ENCODE measurements at regions not wholly inside any gene's neighbourhood (a gene's known extent, or its start where the extent isn't known, plus 50 kb on each side); places are given as distances from the start of the nearest gene placed in this dataset.

DNA sequence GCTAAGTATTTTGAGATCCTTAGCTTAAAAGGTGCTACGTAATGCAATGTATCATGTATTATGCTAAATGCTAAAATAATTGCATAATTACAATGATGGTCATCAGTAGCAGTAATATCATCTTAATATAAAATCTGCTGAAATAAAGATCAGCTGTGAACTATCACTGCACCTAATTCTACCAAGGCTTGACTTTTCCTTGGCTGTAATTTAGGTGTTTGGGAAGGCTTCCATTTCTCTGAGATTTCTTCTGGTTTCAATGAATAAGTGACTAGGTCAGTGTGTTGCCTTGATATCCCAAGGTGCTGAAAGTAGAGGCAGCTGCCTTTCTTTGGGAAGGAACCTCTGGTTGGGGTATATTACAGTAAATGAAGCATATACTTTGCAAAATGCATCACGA is 376.1 kb downstream of the STK39 start:
- Histone ChIP-seq H3K27me3 (replicated peaks; ENCODE audit: insufficient read depth, low read length) (no peaks in the 10 kb centered on the region), H3K4me3 (ENCODE audit: low read length) (no peak overlapping the region), H3K36me3 (replicated peaks; ENCODE audit: insufficient read depth, low read length) (no peaks in the 10 kb centered on the region), H3K27ac (ENCODE audit: low read length) (no peak overlapping the region), H3F3A (ENCODE audit: insufficient read depth, low read length) (no peaks in the 10 kb centered on the region), H3K9me3 (replicated peaks; ENCODE audit: insufficient read depth, low read length) (no peaks in the 10 kb centered on the region), H4K20me1 (ENCODE audit: insufficient read depth, low read length) (no peaks in the 10 kb centered on the region), H2AFZ (ENCODE audit: low read length) (no peak overlapping the region), H3K4me1 (ENCODE audit: low read length) (no peaks in the 10 kb centered on the region), H3K4me2 (ENCODE audit: low read depth, low read length) (no peak overlapping the region), H3K9me2 (replicated peaks; ENCODE audit: insufficient read depth, low read length) (no peaks in the 10 kb centered on the region), H3K9ac (ENCODE audit: low read length) (no peak overlapping the region), H3K79me2 (ENCODE audit: low read length) (no peaks in the 10 kb centered on the region)
- TF ChIP-seq EZH2phosphoT487 (IDR thresholded peaks at IDR 0.05; ENCODE audit: low read length): no peak
- no peak for TF ChIP-seq EZH2 (optimal IDR thresholded peaks at IDR 0.05; ENCODE audit: low read depth, low read length)
- no peak for TF ChIP-seq CTCF (IDR thresholded peaks at IDR 0.05; ENCODE audit: low read length)
- no peak for DNase-seq

GRCh38 chr2:167869200-167869599 is 378.2 kb downstream of the STK39 start:
- DNase-seq: no peak
- Histone ChIP-seq H3K9me3 (replicated peaks; ENCODE audit: insufficient read depth, low read length) (no peaks in the 10 kb centered on the region), H3K4me1 (ENCODE audit: low read length) (no peaks in the 10 kb centered on the region), H3K27ac (ENCODE audit: low read length) (no peak overlapping the region), H3K27me3 (replicated peaks; ENCODE audit: insufficient read depth, low read length) (no peaks in the 10 kb centered on the region), H3K9ac (ENCODE audit: low read length) (no peak overlapping the region), H4K20me1 (ENCODE audit: insufficient read depth, low read length) (no peaks in the 10 kb centered on the region), H2AFZ (ENCODE audit: low read length) (no peak overlapping the region), H3F3A (ENCODE audit: insufficient read depth, low read length) (no peaks in the 10 kb centered on the region), H3K79me2 (ENCODE audit: low read length) (no peaks in the 10 kb centered on the region), H3K36me3 (replicated peaks; ENCODE audit: insufficient read depth, low read length) (no peaks in the 10 kb centered on the region), H3K4me2 (ENCODE audit: low read depth, low read length) (no peak overlapping the region), H3K4me3 (ENCODE audit: low read length) (no peak overlapping the region), H3K9me2 (replicated peaks; ENCODE audit: insufficient read depth, low read length) (no peaks in the 10 kb centered on the region)
- no peak for TF ChIP-seq EZH2 (optimal IDR thresholded peaks at IDR 0.05; ENCODE audit: low read depth, low read length)
- TF ChIP-seq CTCF (IDR thresholded peaks at IDR 0.05; ENCODE audit: low read length): no peak
- no peak for TF ChIP-seq EZH2phosphoT487 (IDR thresholded peaks at IDR 0.05; ENCODE audit: low read length)

DNA sequence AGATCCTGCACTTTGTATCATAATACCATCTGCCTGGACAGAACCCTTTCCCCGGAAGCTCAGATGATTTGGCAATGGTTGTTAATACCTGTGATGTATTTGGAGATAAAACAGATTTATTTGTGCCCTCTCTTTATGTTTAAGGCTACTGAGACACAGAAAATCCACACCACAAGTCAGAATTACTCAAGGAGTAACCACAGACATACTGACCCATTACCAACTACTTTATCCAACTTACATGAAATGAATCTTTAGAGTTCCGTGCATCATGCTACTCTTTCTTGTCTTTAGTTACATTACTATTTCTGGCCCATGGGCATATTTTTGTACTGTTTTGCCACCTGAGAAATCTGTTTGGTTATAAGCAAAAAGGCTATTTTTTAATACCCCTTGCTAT is 384.0 kb downstream of the STK39 start:
- H2AFZ ChIP-seq (ENCODE audit: low read length): no peak overlapping the region
- no peak overlapping the region for H3K9ac ChIP-seq (ENCODE audit: low read length)
- no peak for DNase-seq
- no peak overlapping the region for H3K4me3 ChIP-seq (ENCODE audit: low read length)
- H3K9me2 ChIP-seq (replicated peaks; ENCODE audit: insufficient read depth, low read length): no peaks in the 10 kb centered on the region
- no peaks in the 10 kb centered on the region for H3K27me3 ChIP-seq (replicated peaks; ENCODE audit: insufficient read depth, low read length)
- no peaks in the 10 kb centered on the region for H3K9me3 ChIP-seq (replicated peaks; ENCODE audit: insufficient read depth, low read length)
- H3K4me1 ChIP-seq (ENCODE audit: low read length): no peaks in the 10 kb centered on the region
- H3K79me2 ChIP-seq (ENCODE audit: low read length): no peaks in the 10 kb centered on the region
- no peak overlapping the region for H3K4me2 ChIP-seq (ENCODE audit: low read depth, low read length)
- no peak overlapping the region for H3K27ac ChIP-seq (ENCODE audit: low read length)
- H3F3A ChIP-seq (ENCODE audit: insufficient read depth, low read length): no peaks in the 10 kb centered on the region
- TF ChIP-seq EZH2 (optimal IDR thresholded peaks at IDR 0.05; ENCODE audit: low read depth, low read length): no peak
- TF ChIP-seq EZH2phosphoT487 (IDR thresholded peaks at IDR 0.05; ENCODE audit: low read length): no peak
- no peak for TF ChIP-seq CTCF (IDR thresholded peaks at IDR 0.05; ENCODE audit: low read length)
- no peaks in the 10 kb centered on the region for H3K36me3 ChIP-seq (replicated peaks; ENCODE audit: insufficient read depth, low read length)
- no peaks in the 10 kb centered on the region for H4K20me1 ChIP-seq (ENCODE audit: insufficient read depth, low read length)

All from MM.1S (cell line).